GM12878 (cell line): ENCODE measurements at regions not wholly inside any gene's neighbourhood (a gene's known extent, or its start where the extent isn't known, plus 50 kb on each side); places are given as distances from the start of the nearest gene placed in this dataset.

Source experiments
- ATAC-seq: fragments of 200-7000 bp; cut with Tn5 transposase; 3 replicates; pipeline ENCODE4 v1.9.1; 2020; ENCODE audit warnings: mild to moderate bottlenecking, moderate library complexity
- BruUV-seq: library from RNA; stranded (reverse); fragments of 400-500 nt; replicated peaks from 2 replicates; lab custom pipeline; 2021; lab: Mats Ljungman, UMichigan
- CTCF ChIA-PET: fragments of 300-600 bp; sonication (Branson Sonifier 250); formaldehyde crosslinking; extraction: SDS; loops from one replicate; lab custom pipeline; 2021; ENCODE audit warnings: inconsistent platforms; lab: Yijun Ruan, JAX
- POLR2A ChIA-PET: fragments of 350-600 bp; formaldehyde crosslinking; extraction: SDS; loops from one replicate; lab custom pipeline; 2021; ENCODE audit warnings: inconsistent platforms; lab: Charles Lee
- RAD21 ChIA-PET: fragments of 300-600 bp; sonication (Branson Sonifier 250); formaldehyde crosslinking; loops from one replicate; lab custom pipeline; 2023; ENCODE audit warnings: antibody characterized with exemption; ENCODE audit not compliant: unreplicated experiment; lab: Charles Lee
- SMC1A ChIA-PET: fragments of 300-600 bp; sonication (Branson Sonifier 250); formaldehyde crosslinking; loops from one replicate; lab custom pipeline; 2023; ENCODE audit not compliant: unreplicated experiment, uncharacterized antibody; lab: Charles Lee
- DNase-seq: peaks from one replicate; pipeline ENCODE4 v3.0.0-alpha.2; 2011; ENCODE audit warnings: low read depth, low spot score
- FAIRE-seq: peaks from 3 replicates; lab custom pipeline; 2011; peaks lifted over from hg19 to GRCh38; lab: Jason Lieb, UNC
- H2AFZ ChIP-seq: 2 replicates; pipeline ENCODE4 v1.6.0; 2011; ENCODE audit warnings: low read depth, low read length, control low read depth; ENCODE audit not compliant: control insufficient read depth
- H3K27ac ChIP-seq: 2 replicates; pipeline ENCODE4 v1.5.1; 2011; ENCODE audit warnings: control low read depth; ENCODE audit not compliant: control insufficient read depth, insufficient read depth
- H3K27me3 ChIP-seq, 2 experiments: replicated peaks in 1 of 2; 2 replicates each; pipeline versions ENCODE4 v1.6.0 to v1.6.1; 2011; ENCODE audit warnings: low read length in 1 of 2; ENCODE audit not compliant: control insufficient read depth in 2 of 2, insufficient read depth in 2 of 2
- H3K36me3 ChIP-seq, 2 experiments: 2 replicates each; pipeline ENCODE4 v1.5.1; 2011; ENCODE audit warnings: low read length in 1 of 2; ENCODE audit not compliant: control insufficient read depth in 2 of 2, insufficient read depth in 2 of 2
- H3K4me1 ChIP-seq: 2 replicates; pipeline ENCODE4 v1.6.1; 2011; ENCODE audit warnings: mild to moderate bottlenecking, low read length, moderate library complexity, mixed read lengths; ENCODE audit not compliant: control insufficient read depth, insufficient read depth
- H3K4me2 ChIP-seq: 2 replicates; pipeline ENCODE4 v1.6.0; 2011; ENCODE audit warnings: control low read depth; ENCODE audit not compliant: control insufficient read depth, insufficient read depth
- H3K4me3 ChIP-seq: fragments of 200-600 bp; sonication (generic); 2 replicates; pipeline ENCODE4 v1.5.1; 2016
- H3K79me2 ChIP-seq: 2 replicates; pipeline ENCODE4 v1.6.0; 2011; ENCODE audit warnings: low read length; ENCODE audit not compliant: control insufficient read depth, insufficient read depth
- H3K9ac ChIP-seq: 2 replicates; pipeline ENCODE4 v1.8.0; 2011; ENCODE audit warnings: low read length, control low read depth, mixed read lengths; ENCODE audit not compliant: control insufficient read depth, insufficient read depth
- H3K9me3 ChIP-seq: replicated peaks from 3 replicates; pipeline ENCODE4 v1.5.1; 2011; ENCODE audit warnings: mild to moderate bottlenecking, low read length; ENCODE audit not compliant: control insufficient read depth, insufficient read depth
- H4K20me1 ChIP-seq: 2 replicates; pipeline ENCODE4 v1.6.0; 2011; ENCODE audit not compliant: control insufficient read depth, insufficient read depth
- BHLHE40 ChIP-seq, 2 experiments: fragments of 450-650 bp in 1 of 2; IDR thresholded peaks; 2 replicates each; pipeline ENCODE4 v1.6.1; 2011 to 2017; ENCODE audit warnings: low read depth in 2 of 2, borderline replicate concordance in 1 of 2, improper control_type of control experiment in 1 of 2, low read length in 1 of 2, mild to moderate bottlenecking in 1 of 2
- E2F4 ChIP-seq: IDR thresholded peaks from 2 replicates; pipeline ENCODE4 v1.6.1; 2012; ENCODE audit warnings: low read depth, low read length, improper control_type of control experiment
- EGR1 ChIP-seq, 2 experiments: IDR thresholded peaks; 1 replicate in 1 of 2; 2 replicates in 1 of 2; pipeline ENCODE4 v1.6.1; 2011 to 2012; ENCODE audit warnings: low read depth in 2 of 2, low read length in 2 of 2, borderline replicate concordance in 1 of 2, mild to moderate bottlenecking in 1 of 2, moderate library complexity in 1 of 2
- GABPA ChIP-seq: IDR thresholded peaks from 2 replicates; pipeline ENCODE4 v1.6.1; 2014; ENCODE audit warnings: antibody characterized with exemption, low read depth, mild to moderate bottlenecking, inconsistent platforms
- LARP7 ChIP-seq: fragments of 450-650 bp; IDR thresholded peaks from 2 replicates; pipeline ENCODE4 v1.6.1; 2017; ENCODE audit warnings: mild to moderate bottlenecking
- MTA3 ChIP-seq: IDR thresholded peaks from 2 replicates; pipeline ENCODE4 v1.6.1; 2012; ENCODE audit warnings: low read length, inconsistent platforms, borderline replicate concordance
- NFYA ChIP-seq: IDR thresholded peaks from 2 replicates; pipeline ENCODE4 v1.6.1; 2011; ENCODE audit warnings: low read depth, mild to moderate bottlenecking, low read length, improper control_type of control experiment, borderline replicate concordance
- RBBP5 ChIP-seq: fragments of 200-600 bp; sonication (generic); conservative IDR thresholded peaks from 2 replicates; pipeline ENCODE4 v1.6.1; 2016
- SIN3A ChIP-seq: IDR thresholded peaks from 2 replicates; pipeline ENCODE4 v1.6.1; 2012; ENCODE audit warnings: low read depth, low read length, improper control_type of control experiment
- WGBS: methylation state at CpG from one replicate; pipeline ENCODE4 v1.1.6; 2016; ENCODE audit warnings: low lambda C conversion rate; ENCODE audit not compliant: insufficient replicate concordance, insufficient coverage; ENCODE audit errors: missing lambda C conversion rate; 5-methylcytosine and 5-hydroxymethylcytosine counted together
- in situ Hi-C: fragments of 300-500 bp; cut with MboI; formaldehyde crosslinking; loops from 9 replicates; pipeline ENCODE4 v1.14.3; 2018; ENCODE audit warnings: mixed read lengths
- intact Hi-C: fragments of 100-400 bp; cut with micrococcal nuclease; formaldehyde crosslinking; loops from one replicate; pipeline ENCODE4 v1.14.2; 2022; ENCODE audit not compliant: unreplicated experiment
- TF ChIP-seq, protein P1 (sequence below): fragments of 450-650 bp; IDR thresholded peaks from 2 replicates; pipeline ENCODE4 v1.6.1; 2018; ENCODE audit warnings: borderline replicate concordance, mild to moderate bottlenecking; ENCODE audit not compliant: partially characterized antibody

DNA sequence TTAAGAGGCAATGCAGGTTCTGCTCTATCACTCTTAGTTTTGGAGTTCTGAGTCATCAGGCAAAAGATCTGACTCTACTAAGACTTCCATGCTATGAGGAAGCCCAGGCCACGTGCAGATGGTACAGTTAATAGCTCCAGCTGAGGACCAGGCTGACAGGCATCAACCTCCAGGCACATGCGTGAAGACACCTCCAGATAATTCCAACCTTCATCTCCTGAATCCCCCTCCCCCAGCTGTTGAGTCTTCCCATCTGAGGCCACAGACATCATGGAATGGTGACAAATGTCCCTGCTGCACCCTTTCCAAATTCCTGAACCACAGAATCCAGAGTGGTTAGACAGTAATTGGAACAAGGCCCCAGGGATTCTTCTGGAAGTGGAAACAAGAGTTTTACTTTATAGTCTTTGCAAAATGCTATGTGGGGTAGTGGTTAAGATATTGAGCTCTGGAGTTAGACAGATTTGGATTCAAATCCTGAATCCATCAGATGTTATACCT, 183.8 kb downstream of the KLF5 start (continued):
- TF ChIP-seq, protein P1, sequence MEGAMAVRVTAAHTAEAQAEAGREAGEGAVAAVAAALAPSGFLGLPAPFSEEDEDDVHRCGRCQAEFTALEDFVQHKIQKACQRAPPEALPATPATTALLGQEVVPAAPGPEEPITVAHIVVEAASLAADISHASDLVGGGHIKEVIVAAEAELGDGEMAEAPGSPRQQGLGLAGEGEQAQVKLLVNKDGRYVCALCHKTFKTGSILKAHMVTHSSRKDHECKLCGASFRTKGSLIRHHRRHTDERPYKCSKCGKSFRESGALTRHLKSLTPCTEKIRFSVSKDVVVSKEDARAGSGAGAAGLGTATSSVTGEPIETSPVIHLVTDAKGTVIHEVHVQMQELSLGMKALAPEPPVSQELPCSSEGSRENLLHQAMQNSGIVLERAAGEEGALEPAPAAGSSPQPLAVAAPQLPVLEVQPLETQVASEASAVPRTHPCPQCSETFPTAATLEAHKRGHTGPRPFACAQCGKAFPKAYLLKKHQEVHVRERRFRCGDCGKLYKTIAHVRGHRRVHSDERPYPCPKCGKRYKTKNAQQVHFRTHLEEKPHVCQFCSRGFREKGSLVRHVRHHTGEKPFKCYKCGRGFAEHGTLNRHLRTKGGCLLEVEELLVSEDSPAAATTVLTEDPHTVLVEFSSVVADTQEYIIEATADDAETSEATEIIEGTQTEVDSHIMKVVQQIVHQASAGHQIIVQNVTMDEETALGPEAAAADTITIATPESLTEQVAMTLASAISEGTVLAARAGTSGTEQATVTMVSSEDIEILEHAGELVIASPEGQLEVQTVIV = no peak
- no peak for TF ChIP-seq EGR1 (IDR thresholded peaks at IDR 0.05; ENCODE audit: borderline replicate concordance in 1 of 2, low read depth in 2 of 2, low read length in 2 of 2)
- no peak for TF ChIP-seq GABPA
- TF ChIP-seq, all 136 proteins: peak for 0

DNA sequence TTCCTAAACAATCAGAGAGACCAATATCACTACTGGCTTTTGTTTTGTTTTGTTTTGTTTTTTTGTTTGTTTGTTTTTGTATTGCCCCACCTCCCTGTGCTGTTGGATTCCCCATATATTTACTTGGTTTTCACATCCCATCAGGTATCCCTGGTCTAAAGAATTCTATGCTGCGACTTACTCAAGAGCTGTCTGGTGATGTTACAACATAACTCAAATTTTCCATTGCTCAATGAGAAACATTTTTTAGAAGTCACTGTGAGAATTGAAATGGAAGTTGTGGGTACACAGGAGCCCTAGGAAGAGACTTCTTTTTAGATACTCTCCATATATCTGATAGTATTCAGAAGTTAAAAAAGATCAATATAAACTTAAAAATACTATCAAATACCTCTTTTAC, 181.4 kb downstream of the KLF5 start:
- Histone ChIP-seq H3K27ac (no peak overlapping the region), H3K27me3 (no peaks in the 10 kb centered on the region), H3K79me2 (no peaks in the 10 kb centered on the region), H3K4me3 (no peak overlapping the region), H3K9me3 (no peaks in the 10 kb centered on the region), H4K20me1 (no peaks in the 10 kb centered on the region), H3K4me1 (no peaks in the 10 kb centered on the region), H2AFZ (no peak overlapping the region), H3K36me3 (no peaks in the 10 kb centered on the region), H3K9ac (no peak overlapping the region), H3K4me2 (no peak overlapping the region)
- ChIA-PET RAD21 (no interaction called here), POLR2A (no interaction called here), SMC1A (no interaction called here), CTCF (no interaction called here)
- no peak for ATAC-seq
- intact Hi-C loops = no loop called here
- no peak for DNase-seq
- no TSS peak for BruUV-seq
- TF ChIP-seq MTA3 (no peak), NFYA (no peak), E2F4 (no peak), BHLHE40 (IDR thresholded peaks at IDR 0.05; ENCODE audit: borderline replicate concordance in 1 of 2, low read depth in 2 of 2, low read length in 1 of 2) (no peak), LARP7 (no peak), RBBP5 (no peak), SIN3A (no peak)
- FAIRE-seq = no peak
- WGBS = 38% methylated on average over 1 of the region's 1 CpG
- in situ Hi-C loops = no loop called here
